MM.1S (cell line): ENCODE measurements at regions not wholly inside any gene's neighbourhood (a gene's known extent, or its start where the extent isn't known, plus 50 kb on each side); places are given as distances from the start of the nearest gene placed in this dataset.

Experiments used
- DNase-seq: peaks from one replicate; pipeline ENCODE4 v3.0.0-alpha.2; 2015
- H2AFZ ChIP-seq: fragments of 300-600 bp; sonication (generic); 2 replicates; pipeline ENCODE4 v1.6.0; 2016; ENCODE audit warnings: antibody characterized with exemption, low read length
- H3F3A ChIP-seq: fragments of 300-600 bp; sonication (generic); 2 replicates; pipeline ENCODE4 v1.6.1; 2016; ENCODE audit warnings: mild to moderate bottlenecking, antibody characterized with exemption, low read length, moderate library complexity, mixed read lengths; ENCODE audit not compliant: insufficient read depth
- H3K27ac ChIP-seq: fragments of 300-600 bp; sonication (generic); 2 replicates; pipeline ENCODE4 v1.5.1; 2016; ENCODE audit warnings: mild to moderate bottlenecking, low read length
- H3K27me3 ChIP-seq: fragments of 300-600 bp; sonication (generic); replicated peaks from 2 replicates; pipeline ENCODE4 v1.6.0; 2016; ENCODE audit warnings: low read length; ENCODE audit not compliant: insufficient read depth
- H3K36me3 ChIP-seq: fragments of 300-600 bp; sonication (generic); replicated peaks from 2 replicates; pipeline ENCODE4 v1.6.1; 2016; ENCODE audit warnings: mild to moderate bottlenecking, low read length, mixed read lengths; ENCODE audit not compliant: insufficient read depth
- H3K4me1 ChIP-seq: fragments of 300-600 bp; sonication (generic); 2 replicates; pipeline ENCODE4 v1.6.1; 2016; ENCODE audit warnings: low read length, mixed read lengths
- H3K4me2 ChIP-seq: fragments of 300-600 bp; sonication (generic); 2 replicates; pipeline ENCODE4 v1.6.0; 2016; ENCODE audit warnings: low read depth, low read length
- H3K4me3 ChIP-seq: fragments of 300-600 bp; sonication (generic); 2 replicates; pipeline ENCODE4 v1.5.1; 2016; ENCODE audit warnings: low read length, mixed read lengths
- H3K79me2 ChIP-seq: fragments of 300-600 bp; sonication (generic); 2 replicates; pipeline ENCODE4 v1.6.1; 2016; ENCODE audit warnings: mixed run types, low read length, mixed read lengths
- H3K9ac ChIP-seq: fragments of 300-600 bp; sonication (generic); 2 replicates; pipeline ENCODE4 v1.6.1; 2016; ENCODE audit warnings: low read length, mixed read lengths
- H3K9me2 ChIP-seq: fragments of 300-600 bp; sonication (generic); replicated peaks from 2 replicates; pipeline ENCODE4 v1.6.1; 2016; ENCODE audit warnings: mild to moderate bottlenecking, low read length, mixed read lengths; ENCODE audit not compliant: insufficient read depth
- H3K9me3 ChIP-seq: fragments of 300-600 bp; sonication (generic); replicated peaks from 2 replicates; pipeline ENCODE4 v1.6.1; 2016; ENCODE audit warnings: mild to moderate bottlenecking, low read length, mixed read lengths; ENCODE audit not compliant: insufficient read depth
- H4K20me1 ChIP-seq: fragments of 300-600 bp; sonication (generic); 2 replicates; pipeline ENCODE4 v1.6.1; 2016; ENCODE audit warnings: mild to moderate bottlenecking, low read length, moderate library complexity, mixed read lengths; ENCODE audit not compliant: insufficient read depth
- CTCF ChIP-seq: fragments of 300-600 bp; sonication (generic); IDR thresholded peaks from 2 replicates; pipeline ENCODE4 v1.5.1; 2016; ENCODE audit warnings: antibody characterized with exemption, low read length, mixed read lengths
- EZH2 ChIP-seq: fragments of 300-600 bp; sonication (generic); optimal IDR thresholded peaks from 2 replicates; pipeline ENCODE3; 2017; ENCODE audit warnings: low read depth, mild to moderate bottlenecking, antibody characterized with exemption, low read length, mixed read lengths
- EZH2phosphoT487 ChIP-seq: fragments of 300-600 bp; sonication (generic); IDR thresholded peaks from 2 replicates; pipeline ENCODE4 v1.6.1; 2018; ENCODE audit warnings: antibody characterized with exemption, low read length

- H3K9me3 ChIP-seq = no peaks in the 10 kb centered on the region
- no peak overlapping the region for H3K27ac ChIP-seq
- no peaks in the 10 kb centered on the region for H3K4me1 ChIP-seq
- H3K4me3 ChIP-seq = no peak overlapping the region
- no peak for DNase-seq
- H3K9ac ChIP-seq = no peak overlapping the region
- H3K27me3 ChIP-seq = no peaks in the 10 kb centered on the region
- H3F3A ChIP-seq = no peaks in the 10 kb centered on the region
- H4K20me1 ChIP-seq = no peaks in the 10 kb centered on the region
- no peaks in the 10 kb centered on the region for H3K79me2 ChIP-seq
- no peak for TF ChIP-seq EZH2
- no peak for TF ChIP-seq EZH2phosphoT487
- no peak for TF ChIP-seq CTCF
- no peak overlapping the region for H3K4me2 ChIP-seq
- no peaks in the 10 kb centered on the region for H3K36me3 ChIP-seq
- no peaks in the 10 kb centered on the region for H3K9me2 ChIP-seq
- no peak overlapping the region for H2AFZ ChIP-seq
Observed at GRCh38 chr14:28344381-28344780, 422.2 kb upstream of the FOXG1 start.

- Histone ChIP-seq H3K9me2 (no peaks in the 10 kb centered on the region), H3K4me1 (no peaks in the 10 kb centered on the region), H3K79me2 (no peaks in the 10 kb centered on the region), H4K20me1 (no peaks in the 10 kb centered on the region), H3K27me3 (no peaks in the 10 kb centered on the region), H3K4me3 (no peak overlapping the region), H3K36me3 (no peaks in the 10 kb centered on the region), H3K4me2 (no peak overlapping the region), H3K9me3 (no peaks in the 10 kb centered on the region), H3K27ac (no peak overlapping the region), H3K9ac (no peak overlapping the region), H2AFZ (no peak overlapping the region), H3F3A (no peaks in the 10 kb centered on the region)
- no peak for DNase-seq
- TF ChIP-seq EZH2phosphoT487 = no peak
- TF ChIP-seq CTCF = no peak
- TF ChIP-seq EZH2 = no peak
Observed at GRCh38 chr14:28348797-28349196, 417.8 kb upstream of the FOXG1 start.

- Histone ChIP-seq H3K27ac (no peak overlapping the region), H3K4me3 (no peak overlapping the region), H4K20me1 (no peaks in the 10 kb centered on the region), H3K9me2 (no peaks in the 10 kb centered on the region), H3K4me1 (no peaks in the 10 kb centered on the region), H3K9me3 (no peaks in the 10 kb centered on the region), H3K4me2 (no peak overlapping the region), H3K27me3 (no peaks in the 10 kb centered on the region), H3K79me2 (no peaks in the 10 kb centered on the region), H3K36me3 (no peaks in the 10 kb centered on the region), H3K9ac (no peak overlapping the region), H2AFZ (no peak overlapping the region), H3F3A (no peaks in the 10 kb centered on the region)
- no peak for DNase-seq
- no peak for TF ChIP-seq EZH2phosphoT487
- no peak for TF ChIP-seq CTCF
- no peak for TF ChIP-seq EZH2
Observed at GRCh38 chr14:28356819-28357218, 409.8 kb upstream of the FOXG1 start.
